G401 (cell line): ENCODE measurements at regions not wholly inside any gene's neighbourhood (a gene's known extent, or its start where the extent isn't known, plus 50 kb on each side); places are given as distances from the start of the nearest gene placed in this dataset.

Source experiments
- DNase-seq: peaks from one replicate; pipeline ENCODE4 v3.0.0-alpha.2; 2015; ENCODE audit warnings: low spot score
- in situ Hi-C: cut with HindIII; loops from 2 replicates; pipeline ENCODE4 v1.10.0; 2016; ENCODE audit warnings: low sequenced_read_pairs, mixed read lengths

DNA sequence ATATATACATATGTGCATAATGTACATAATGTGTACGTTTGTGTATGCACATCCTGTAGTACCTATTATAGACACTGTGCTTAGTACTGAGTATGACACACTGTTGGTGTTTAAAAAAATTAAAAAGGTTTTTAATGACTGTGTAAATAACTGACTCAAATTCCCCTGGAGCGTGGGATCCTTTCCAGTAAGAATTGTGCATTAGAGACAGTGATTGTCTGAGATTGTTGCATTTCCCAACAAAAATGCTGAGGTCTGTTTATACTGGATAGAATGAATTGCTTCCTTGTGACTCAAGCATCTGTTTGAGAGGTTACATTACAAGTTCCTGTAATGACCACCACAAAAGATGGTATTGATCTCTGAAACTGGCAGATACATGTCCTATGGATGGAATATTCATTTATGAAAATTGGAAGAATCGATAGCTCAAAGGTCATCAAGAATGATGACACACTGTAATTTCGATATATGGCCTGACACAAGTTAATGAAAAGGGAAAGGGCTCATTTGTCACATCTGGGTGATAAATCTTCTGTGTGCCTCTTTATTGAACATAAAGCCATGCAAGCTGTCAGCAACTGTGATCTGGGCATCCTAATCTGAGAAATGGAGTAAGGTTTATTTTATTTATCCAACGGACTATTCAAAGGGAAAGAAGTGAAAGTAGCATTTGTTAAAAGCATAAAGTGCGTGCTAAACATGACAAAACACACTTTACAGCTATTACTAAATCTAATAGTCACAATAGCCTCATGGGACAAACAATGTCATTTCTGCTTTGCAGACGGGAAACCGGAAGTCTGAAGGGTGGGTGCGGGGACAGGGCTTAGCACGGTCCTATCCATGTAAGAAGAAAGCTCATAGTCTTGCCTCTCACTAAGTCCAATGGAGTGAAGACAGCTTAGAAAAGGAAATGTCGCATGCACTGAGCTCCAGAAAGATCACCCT lies 228.8 kb downstream of the CDH11 start:
- in situ Hi-C loops, result no loop called here
- DNase-seq, result no peak

DNA sequence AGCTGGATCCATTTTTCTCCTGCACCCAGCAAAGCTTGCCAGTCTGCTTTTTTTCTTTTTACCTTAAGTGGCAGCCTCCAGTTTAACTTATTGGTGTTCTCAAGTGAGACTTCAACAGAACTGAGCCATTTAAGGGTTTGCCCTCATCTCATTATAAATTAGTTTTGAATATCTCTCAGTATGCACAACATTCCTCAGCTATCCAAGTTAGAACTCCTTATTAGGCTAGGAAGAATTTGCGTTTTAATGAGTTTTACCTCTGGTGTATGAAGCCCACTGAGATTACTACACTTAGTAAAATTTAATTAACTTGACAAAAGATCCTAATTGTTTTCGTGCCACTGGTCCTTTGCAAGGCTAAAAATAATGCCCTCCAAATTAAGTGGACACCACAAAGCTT lies 232.4 kb downstream of the CDH11 start:
- no peak for DNase-seq
- in situ Hi-C loops, result no loop called here

DNA sequence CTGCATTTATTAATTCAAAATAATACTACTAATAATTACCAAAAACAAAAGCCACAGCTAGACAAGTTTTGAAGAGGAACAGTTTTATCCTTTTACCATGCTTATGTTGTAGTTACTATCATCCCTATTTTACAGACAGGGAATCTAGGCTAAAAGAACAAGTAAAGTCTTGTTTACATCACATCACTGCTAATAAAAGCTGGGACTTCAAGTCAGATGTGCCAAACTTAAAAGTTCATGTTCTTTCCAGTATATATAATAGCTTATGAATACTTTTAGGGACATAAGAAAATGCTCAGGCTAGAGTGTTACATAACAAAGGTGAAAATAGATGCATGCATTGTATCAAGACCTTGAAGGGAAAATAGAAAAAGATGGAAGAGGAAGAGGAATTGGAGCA lies 234.2 kb downstream of the CDH11 start:
- no peak for DNase-seq
- in situ Hi-C loops, result no loop called here

DNA sequence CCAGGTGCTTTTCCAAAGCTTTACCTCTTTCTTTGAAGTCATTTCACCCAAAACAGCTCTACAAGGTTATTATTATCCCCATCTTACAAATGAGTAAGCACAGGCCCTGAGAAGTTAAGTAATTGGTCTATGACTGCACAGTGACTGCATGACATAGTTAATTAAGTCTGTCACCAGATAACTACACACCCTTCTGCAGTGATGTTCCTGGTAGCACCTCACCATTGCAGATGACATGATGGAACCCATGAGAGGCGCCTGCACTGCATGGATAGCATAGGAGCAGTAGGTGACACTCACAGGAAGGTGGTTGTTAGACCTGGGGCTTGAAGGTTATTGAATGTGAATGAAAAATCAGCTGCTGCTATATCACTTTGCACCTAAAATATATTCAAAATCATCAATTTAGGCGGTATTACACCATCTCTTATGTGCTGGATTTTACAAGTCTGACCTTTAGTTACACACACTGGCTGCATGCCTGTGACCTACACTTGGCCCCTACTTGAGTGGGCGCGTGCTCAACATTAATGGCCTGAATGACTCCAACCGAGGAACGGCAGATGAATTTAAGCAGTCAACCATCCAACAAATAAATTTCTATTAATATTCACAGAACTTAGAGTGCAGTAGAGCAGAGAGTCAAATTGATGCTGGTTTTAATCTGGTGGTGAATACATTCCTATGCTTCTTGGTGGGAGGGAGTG lies 239.6 kb downstream of the CDH11 start:
- DNase-seq, result no peak
- in situ Hi-C loops, result no loop called here

DNA sequence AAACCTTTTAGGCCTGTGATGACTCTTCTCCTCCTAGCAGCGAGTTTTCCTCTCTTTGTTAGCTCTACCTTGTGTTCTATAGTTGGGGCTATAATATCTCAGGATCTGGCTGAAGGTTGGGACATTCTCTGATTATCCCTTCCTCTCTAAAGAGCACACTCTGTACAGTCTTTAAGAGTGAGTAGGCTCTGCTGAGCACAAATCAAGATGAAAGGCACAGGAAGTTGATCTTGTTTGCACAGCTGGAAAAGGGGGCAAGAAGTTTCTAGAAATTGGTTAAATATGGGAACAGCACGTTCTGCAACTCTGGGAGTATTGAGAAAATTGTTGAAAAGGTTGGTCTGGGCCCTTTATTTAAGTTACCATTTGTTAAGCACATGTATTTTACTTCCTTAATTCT lies 240.9 kb downstream of the CDH11 start:
- in situ Hi-C loops, result no loop called here
- no peak for DNase-seq

DNA sequence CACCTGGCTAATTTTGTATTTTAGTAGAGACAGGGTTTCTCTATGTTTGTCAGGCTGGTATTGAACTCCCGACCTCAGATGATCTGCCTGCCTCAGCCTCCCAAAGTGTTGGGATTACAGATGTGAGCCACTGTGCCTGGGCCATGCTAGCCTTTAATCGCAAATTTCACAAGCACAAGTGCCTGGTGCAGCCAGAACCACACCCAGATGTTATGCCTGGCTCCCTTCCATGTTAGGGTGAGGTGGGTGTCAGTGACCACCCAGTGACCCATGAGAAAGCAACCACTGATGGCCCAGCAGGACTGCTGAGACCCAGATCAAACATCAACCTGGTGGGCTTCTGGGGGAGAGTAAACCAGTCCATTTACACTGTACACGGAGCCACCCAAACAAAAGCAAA lies 241.9 kb downstream of the CDH11 start:
- in situ Hi-C loops, result no loop called here
- DNase-seq, result no peak

DNA sequence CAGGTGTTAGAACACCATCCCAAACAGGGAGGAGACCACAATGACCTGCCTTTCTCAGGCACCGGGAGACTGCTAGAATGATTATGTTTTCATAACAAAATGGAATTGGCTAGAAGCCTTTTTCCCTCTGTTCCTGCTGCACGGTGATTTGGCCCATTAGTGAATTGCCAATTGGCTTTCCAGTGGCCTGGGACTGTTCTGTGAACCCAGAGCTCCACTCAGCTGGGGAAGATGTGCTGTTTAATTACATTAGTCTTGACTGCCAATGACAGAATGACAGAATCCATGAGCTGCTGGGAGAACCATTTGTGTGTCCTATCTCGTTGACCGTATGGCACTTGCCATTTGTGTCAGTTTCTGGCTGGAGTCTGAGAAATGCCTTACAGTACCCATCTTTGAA lies 242.9 kb downstream of the CDH11 start:
- in situ Hi-C loops, result no loop called here
- DNase-seq, result no peak

DNA sequence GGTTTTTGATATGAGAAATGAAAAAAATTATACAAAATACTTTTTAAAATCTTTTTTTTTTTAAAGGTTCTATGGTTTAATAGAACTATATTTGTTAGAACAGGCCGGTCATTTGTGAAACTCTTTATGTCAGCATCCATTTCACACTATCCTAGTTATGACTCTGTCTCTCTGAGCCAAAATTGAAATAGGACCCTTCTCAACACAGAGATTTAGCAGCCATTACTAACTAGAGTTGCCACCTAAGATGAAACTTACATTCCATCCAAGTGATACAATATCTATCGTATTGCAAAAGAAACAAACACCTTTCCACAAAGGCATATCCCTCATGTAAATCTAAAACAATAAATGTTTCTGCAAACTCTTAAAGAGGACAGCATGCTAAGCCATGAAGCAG lies 249.8 kb downstream of the CDH11 start:
- in situ Hi-C loops, result no loop called here
- no peak for DNase-seq

DNA sequence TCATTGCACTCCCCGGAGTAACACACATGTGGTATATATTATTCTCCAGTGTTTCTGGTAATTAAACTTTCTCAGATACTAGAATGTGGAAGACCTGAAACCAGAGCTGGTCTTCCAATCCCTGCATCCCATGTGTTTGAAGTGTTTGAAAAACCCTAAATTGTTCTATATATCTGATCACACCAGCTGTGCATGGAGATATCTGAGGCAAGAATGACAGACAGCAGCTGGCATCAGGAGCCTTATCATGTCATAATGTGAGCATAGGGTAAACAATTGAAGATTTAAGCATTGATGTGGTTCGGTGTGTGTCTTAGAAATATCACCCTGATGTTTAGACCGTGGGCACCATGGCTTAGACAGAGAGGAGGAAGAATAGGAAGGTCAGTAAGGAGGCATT lies 251.0 kb downstream of the CDH11 start:
- in situ Hi-C loops, result no loop called here
- no peak for DNase-seq

DNA sequence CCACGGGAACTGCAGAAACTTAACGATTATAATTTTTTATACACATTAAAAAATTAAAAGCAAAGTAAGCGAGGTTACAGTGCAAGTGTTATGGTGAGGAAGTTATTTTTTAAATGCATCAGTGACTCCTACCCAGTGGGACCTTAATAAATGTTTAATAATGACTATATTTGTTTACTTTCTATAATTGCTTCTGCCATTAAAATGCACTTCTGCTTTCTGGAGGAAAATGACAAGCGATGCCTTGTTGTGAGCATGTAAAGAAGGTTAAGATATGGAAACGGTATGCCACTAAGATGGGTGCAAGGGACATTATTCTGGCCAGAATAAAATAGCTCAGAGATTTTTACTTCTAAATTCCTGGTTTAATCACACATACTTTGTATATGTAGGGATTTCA lies 252.1 kb downstream of the CDH11 start:
- in situ Hi-C loops, result no loop called here
- DNase-seq, result no peak

DNA sequence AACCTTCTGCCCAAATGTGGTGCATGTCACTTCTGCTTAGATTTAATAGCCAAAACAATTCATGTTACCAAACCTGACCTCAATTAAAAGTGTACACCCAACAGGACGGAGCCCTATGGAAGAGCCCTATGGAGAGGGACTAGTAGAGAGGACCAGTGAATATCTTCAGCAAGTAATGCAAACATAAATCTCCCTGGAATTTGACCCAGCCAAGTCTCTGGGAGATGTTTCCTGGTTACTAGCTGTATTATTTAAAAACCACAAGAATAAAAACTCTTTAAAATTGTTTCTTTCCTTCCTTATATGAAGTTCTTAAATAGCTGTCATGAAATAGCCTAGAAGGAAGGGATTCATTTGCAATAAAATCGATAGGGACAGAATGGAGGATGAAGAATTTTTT lies 255.8 kb downstream of the CDH11 start:
- no peak for DNase-seq
- in situ Hi-C loops, result no loop called here

DNA sequence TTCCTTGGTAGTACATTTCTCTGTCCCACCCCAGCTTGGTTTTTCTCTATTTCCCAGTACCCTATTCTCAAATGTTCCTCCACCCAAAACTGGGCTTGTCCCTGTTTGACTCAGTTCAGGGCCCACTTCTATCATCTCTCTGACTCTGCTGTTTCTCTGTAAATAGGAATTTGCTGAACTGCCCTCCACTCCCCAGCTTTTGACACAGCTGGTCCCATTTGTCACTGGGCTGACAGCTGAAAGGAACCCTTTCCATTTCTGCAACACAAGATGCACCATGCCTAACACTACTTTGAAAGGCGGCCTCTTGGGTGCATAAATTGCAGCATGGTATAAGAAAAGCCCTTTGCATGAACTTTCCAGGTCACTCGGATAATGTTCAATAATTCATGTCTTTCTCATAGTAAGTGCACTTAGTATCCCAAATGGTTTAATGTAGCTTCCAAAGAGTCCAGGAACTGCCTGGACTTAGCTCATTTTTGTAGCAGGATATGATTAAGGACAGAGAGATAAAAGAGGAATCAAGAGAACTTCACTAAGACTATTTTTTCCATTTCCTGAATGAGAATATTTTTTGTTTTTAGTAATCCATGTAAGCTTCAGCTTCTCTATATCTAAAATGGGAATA lies 256.7 kb downstream of the CDH11 start:
- in situ Hi-C loops, result no loop called here
- no peak for DNase-seq

DNA sequence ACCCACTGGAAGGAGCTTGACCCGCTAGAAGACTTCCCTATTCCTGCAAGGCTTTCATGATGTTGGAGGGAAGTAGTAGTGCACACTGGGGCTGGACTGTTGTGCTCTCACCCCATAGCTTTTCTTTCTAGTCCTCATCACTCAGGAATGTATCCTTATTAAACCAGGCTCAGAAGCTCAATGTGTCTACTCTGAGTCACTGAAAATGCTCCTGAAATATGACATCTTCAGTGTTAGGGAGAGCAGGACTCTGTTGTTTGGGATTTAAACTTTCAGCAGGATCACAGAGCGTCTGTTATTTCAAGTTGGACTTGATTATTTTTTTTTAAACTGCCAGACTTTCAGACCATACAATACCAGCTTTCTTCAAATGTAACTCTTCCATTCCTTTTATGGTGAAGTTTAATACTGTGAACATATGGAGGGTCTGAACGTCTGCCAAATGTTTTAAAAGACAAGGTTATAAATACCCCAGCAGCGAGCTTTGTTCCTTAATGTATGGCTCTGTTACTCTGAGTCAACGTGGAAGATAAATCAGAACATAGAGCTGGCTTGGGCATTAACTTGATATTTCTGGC lies 257.5 kb downstream of the CDH11 start:
- DNase-seq, result no peak
- in situ Hi-C loops, result no loop called here

DNA sequence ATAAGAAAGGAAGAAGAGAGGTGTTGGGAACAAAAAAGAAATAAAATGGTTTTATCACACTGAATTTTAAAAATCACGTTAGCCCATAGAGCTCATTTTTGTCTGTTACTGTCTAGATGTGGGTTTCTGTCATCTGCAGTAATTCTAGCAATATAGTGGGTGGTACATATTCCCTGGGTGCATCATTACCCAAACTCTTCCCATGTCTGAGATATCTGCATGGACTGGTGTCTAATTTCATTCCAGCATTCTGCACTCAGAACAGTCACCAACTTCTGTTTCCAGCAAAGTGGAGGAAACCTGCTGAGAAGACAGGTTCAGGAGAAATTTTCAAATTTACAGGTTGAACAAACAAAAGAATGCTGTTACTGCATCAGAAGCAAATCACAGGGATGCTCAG lies 263.8 kb downstream of the CDH11 start:
- no peak for DNase-seq
- in situ Hi-C loops, result no loop called here

DNA sequence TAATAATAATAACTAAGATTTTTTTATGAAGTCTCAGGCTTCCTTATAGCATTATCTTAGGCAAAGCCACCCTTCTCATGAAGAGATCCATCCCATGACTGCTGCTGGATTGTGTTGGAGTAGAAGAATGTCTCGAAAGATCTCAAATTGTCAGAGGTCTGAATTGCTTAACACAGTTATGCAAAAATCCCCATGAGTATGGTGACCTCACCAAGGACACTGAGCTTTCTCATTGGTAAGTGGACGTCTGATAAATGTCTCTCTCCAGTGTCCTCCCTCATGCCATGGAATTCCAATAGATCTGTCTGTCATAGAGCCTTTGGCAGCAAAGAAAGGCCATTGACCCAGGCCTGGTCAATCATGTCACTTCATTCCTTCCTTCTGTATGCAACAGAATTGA lies 264.5 kb downstream of the CDH11 start:
- in situ Hi-C loops, result no loop called here
- no peak for DNase-seq

DNA sequence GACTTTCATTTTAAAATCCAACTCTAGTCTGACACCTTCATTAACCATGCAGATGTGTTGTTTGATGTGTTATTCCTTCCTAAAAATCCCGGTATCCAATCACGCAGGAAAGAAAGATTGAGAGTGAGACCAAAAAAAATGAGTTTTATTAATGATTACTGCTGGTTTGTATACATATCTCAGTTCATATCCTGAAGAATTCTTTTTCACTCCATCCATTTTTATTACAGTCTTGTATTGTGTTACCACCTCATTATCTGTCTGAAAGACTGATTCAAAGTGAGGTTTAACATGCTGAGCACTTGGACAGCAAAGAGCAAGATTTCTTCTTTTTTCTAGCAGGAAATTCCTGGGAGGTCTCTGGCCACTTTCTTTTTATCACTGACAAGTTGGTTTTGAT lies 268.3 kb downstream of the CDH11 start:
- in situ Hi-C loops, result no loop called here
- no peak for DNase-seq

DNA sequence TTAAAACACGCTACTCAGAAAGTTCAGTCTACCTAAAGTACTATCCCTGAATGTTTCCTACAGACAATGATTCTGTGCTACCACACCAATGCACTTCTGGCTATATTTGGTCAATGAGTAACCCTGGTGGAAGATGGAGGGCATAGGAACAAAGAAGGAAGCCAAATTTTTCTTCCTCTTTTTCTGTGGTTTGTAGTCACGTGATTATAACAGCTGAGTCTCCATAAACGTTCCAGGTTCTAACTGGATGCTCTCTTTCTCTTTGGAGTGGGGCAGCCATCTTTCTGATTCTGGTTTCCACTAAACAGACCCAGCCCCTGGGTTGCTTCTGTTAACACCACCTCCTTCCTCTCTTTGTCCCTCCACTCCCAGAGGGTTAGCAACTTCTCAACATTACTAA lies 274.9 kb downstream of the CDH11 start:
- in situ Hi-C loops, result no loop called here
- DNase-seq, result no peak

DNA sequence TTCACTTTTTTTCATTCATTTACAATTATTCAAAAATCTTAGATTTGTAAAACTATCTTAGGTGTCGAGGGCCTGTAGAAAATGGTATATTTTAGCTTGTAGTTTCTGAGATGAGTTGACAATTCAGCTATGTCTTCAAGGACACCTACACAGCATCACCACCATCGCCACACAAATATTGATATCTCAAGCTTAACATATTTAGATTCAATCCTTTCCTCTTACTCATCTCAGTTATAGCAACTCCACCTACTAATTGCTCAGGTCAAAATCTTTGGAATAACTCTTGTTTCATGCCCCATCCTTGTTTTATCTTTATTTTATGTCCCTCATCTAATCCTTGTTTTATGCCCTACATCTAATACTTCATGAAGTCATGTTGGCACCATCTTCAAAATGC lies 276.8 kb downstream of the CDH11 start:
- DNase-seq, result no peak
- in situ Hi-C loops, result no loop called here

DNA sequence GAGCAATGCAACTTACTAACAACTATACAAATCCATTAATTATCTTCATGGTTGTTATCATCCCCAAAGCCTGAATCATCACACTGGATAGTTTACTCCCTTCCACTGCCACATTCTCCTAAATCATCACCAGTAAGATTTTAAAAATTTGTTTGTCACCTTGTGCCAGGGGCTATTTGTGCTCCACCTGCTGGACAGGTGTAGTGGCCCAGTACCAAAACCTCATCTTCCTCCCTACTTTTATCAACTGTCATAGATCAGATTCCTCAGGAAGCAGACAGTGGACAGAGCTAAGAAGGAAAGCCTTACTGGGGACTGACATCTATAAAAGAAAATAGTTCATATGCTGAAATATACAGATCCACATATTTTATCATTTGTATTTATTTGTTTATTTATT lies 280.4 kb downstream of the CDH11 start:
- in situ Hi-C loops, result no loop called here
- no peak for DNase-seq

DNA sequence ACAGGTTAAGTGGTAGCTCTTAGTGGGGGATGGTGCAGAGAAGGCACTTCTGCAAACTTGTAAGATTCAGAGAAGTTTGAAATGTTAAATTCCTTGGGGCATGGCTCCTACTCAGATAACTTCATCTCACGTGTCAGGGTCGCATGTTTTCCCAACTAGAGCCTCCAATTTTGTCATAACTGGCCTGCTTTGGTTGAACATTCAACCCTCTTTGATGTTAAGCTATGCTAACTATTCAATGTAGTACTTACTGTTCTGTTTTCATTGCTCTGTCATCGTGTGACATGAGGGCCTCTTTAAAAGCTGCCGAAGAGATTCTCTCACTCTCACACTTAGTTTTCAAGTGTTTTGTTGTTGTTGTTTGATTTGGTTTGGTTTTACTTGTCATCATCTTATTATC lies 280.8 kb downstream of the CDH11 start:
- DNase-seq, result no peak
- in situ Hi-C loops, result no loop called here
